Stomach (tissue), 4 donors: ENCODE measurements at regions not wholly inside any gene's neighbourhood (a gene's known extent, or its start where the extent isn't known, plus 50 kb on each side); places are given as distances from the start of the nearest gene placed in this dataset.

Experiments used
- EP300 ChIP-seq: sonication (generic); formaldehyde crosslinking; IDR thresholded peaks from one replicate; pipeline ENCODE4 v1.6.1; 2017; ENCODE audit warnings: antibody characterized with exemption
- POLR2A ChIP-seq, 4 donors: fragments of 450-650 bp; IDR thresholded peaks; one replicate each; pipeline ENCODE4 v1.6.1; 2016; ENCODE audit warnings: antibody characterized with exemption in 4 of 4, control low read depth in 2 of 4, mild to moderate bottlenecking in 1 of 4, moderate library complexity in 1 of 4
- TF ChIP-seq, protein P1 (sequence below), 7 experiments: fragments of 450-650 bp in 4 of 7; fragments of 200-600 bp in 3 of 7; sonication (generic) in 3 of 7; IDR thresholded peaks; one replicate each; pipeline ENCODE4 v1.5.1; 2016 to 2019; ENCODE audit warnings: antibody characterized with exemption in 7 of 7, control low read depth in 2 of 7, mild to moderate bottlenecking in 1 of 7

- no peak for TF ChIP-seq POLR2A (IDR thresholded peaks at IDR 0.05)
- TF ChIP-seq, protein P1, sequence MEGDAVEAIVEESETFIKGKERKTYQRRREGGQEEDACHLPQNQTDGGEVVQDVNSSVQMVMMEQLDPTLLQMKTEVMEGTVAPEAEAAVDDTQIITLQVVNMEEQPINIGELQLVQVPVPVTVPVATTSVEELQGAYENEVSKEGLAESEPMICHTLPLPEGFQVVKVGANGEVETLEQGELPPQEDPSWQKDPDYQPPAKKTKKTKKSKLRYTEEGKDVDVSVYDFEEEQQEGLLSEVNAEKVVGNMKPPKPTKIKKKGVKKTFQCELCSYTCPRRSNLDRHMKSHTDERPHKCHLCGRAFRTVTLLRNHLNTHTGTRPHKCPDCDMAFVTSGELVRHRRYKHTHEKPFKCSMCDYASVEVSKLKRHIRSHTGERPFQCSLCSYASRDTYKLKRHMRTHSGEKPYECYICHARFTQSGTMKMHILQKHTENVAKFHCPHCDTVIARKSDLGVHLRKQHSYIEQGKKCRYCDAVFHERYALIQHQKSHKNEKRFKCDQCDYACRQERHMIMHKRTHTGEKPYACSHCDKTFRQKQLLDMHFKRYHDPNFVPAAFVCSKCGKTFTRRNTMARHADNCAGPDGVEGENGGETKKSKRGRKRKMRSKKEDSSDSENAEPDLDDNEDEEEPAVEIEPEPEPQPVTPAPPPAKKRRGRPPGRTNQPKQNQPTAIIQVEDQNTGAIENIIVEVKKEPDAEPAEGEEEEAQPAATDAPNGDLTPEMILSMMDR (IDR thresholded peaks at IDR 0.05) = no peak
- no peak for TF ChIP-seq EP300
Observed at GRCh38 chr1:69438056-69438795, 129.5 kb upstream of the LRRC7 start.
